ENCODE measurements at regions not wholly inside any gene's neighbourhood (a gene's known extent, or its start where the extent isn't known, plus 50 kb on each side); places are given as distances from the start of the nearest gene placed in this dataset.

DNA sequence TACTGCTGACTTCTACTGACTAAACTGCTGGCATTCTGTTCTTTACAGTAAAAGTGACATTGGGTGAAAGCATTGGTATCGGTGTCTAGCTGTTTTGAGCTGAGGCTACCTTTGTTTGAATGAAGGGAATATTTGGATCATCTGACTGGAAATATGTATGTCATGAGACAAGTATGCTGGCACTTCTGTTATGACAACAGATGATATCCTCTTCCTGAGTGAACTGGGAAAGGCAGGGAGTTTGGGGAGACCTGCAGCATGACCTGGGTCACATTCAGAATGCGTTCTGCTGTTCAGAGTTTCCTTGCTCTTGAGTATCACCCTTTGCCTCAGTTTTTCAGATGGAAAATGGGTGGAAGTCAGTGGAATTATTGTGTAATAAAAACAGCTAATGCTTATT, 81.8 kb downstream of the PLCE1 start:
- DNase-seq (no peak), ATAC-seq (no peak)
- Histone ChIP-seq H3K9me3 (no peaks in the 10 kb centered on the region), H3K4me3 (no peak overlapping the region), H3K4me1 (peaks cover 5% of the 10 kb centered on the region), H3K27me3 (no peaks in the 10 kb centered on the region), H3K27ac (no peak overlapping the region), H3K36me3 (replicated peaks in 1 of 2; ENCODE audit: insufficient read depth in 1 of 2, low read depth in 2 of 2) (no peaks in the 10 kb centered on the region)
- WGBS, 2 donors, result 95 to 97% methylated on average over 2 of the region's 2 CpGs
- TF ChIP-seq, protein P1, sequence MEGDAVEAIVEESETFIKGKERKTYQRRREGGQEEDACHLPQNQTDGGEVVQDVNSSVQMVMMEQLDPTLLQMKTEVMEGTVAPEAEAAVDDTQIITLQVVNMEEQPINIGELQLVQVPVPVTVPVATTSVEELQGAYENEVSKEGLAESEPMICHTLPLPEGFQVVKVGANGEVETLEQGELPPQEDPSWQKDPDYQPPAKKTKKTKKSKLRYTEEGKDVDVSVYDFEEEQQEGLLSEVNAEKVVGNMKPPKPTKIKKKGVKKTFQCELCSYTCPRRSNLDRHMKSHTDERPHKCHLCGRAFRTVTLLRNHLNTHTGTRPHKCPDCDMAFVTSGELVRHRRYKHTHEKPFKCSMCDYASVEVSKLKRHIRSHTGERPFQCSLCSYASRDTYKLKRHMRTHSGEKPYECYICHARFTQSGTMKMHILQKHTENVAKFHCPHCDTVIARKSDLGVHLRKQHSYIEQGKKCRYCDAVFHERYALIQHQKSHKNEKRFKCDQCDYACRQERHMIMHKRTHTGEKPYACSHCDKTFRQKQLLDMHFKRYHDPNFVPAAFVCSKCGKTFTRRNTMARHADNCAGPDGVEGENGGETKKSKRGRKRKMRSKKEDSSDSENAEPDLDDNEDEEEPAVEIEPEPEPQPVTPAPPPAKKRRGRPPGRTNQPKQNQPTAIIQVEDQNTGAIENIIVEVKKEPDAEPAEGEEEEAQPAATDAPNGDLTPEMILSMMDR (IDR thresholded peaks at IDR 0.05), result no peak
- no peak for TF ChIP-seq POLR2A (IDR thresholded peaks at IDR 0.05)
- intact Hi-C loops (cut with DNase I), result no loop called here

DNA sequence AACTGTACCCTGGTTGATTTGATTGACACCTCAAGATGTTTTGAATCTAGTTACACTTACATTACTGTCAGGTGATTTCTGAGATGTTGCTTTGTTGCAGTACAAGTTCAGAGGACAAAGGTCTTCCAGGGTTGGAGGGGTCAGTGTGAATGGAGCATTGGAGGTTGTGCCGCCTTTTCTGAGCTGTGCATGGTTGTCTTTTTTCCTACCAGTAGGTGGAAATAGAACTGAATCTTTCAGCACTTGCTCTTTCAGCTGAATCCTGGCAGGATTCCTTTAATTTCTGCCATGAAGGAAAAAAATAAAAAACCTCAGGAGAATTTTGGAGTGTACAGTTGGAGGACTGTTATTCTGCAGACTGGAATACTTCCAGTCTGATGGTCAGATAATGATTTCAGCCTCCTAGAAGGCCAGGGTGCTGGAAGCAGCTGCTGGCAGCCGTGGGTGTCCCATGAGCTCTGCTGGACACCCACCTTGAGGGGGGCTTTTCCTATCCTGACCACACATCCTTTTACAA, 82.7 kb downstream of the PLCE1 start:
- H3K9me3 ChIP-seq, result no peaks in the 10 kb centered on the region
- H3K36me3 ChIP-seq (replicated peaks in 1 of 2; ENCODE audit: insufficient read depth in 1 of 2, low read depth in 2 of 2), result no peaks in the 10 kb centered on the region
- H3K4me3 ChIP-seq, result no peak overlapping the region
- no peak overlapping the region for H3K27ac ChIP-seq
- no peaks in the 10 kb centered on the region for H3K27me3 ChIP-seq
- WGBS, 2 donors, result 24 to 50% methylated on average over 2 of the region's 2 CpGs
- intact Hi-C loops (cut with DNase I), result no loop called here
- TF ChIP-seq POLR2A (IDR thresholded peaks at IDR 0.05), result no peak
- TF ChIP-seq, protein P1 (IDR thresholded peaks at IDR 0.05), result peak in 4 of 7 experiments; percentile 32 to 40 (median 34)
- peak in 1 of 4 donors; percentile 7 for DNase-seq
- peaks cover 5% of the 10 kb centered on the region for H3K4me1 ChIP-seq
- ATAC-seq, result peak; percentile 35

DNA sequence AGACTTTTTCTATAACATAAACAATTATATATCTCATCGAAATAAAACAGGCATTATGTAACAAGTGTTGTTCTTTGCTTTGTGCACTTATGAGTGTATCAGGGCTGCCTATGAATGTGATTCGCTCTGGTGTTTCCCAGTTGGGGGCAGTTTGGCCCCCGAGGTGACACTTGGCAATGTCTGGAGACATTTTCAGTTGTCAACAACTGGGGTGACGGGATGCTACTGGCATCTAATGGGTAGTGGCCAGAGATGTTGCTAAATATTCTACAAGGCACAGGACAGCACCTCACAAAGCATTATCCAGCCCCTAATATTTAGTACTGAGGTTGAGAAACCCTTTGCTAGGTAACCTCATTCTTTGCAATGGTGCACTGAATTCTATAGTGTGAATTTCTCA, 83.3 kb downstream of the PLCE1 start:
- H3K4me1 ChIP-seq, result peaks cover 5% of the 10 kb centered on the region
- H3K4me3 ChIP-seq, result no peak overlapping the region
- TF ChIP-seq POLR2A (IDR thresholded peaks at IDR 0.05), result no peak
- TF ChIP-seq, protein P1 (IDR thresholded peaks at IDR 0.05), result no peak
- no peak for ATAC-seq
- H3K9me3 ChIP-seq, result no peaks in the 10 kb centered on the region
- no peaks in the 10 kb centered on the region for H3K36me3 ChIP-seq (replicated peaks in 1 of 2; ENCODE audit: insufficient read depth in 1 of 2, low read depth in 2 of 2)
- 72 to 74% methylated on average over 4 of the region's 4 CpGs for WGBS, 2 donors
- DNase-seq, result no peak
- H3K27ac ChIP-seq, result no peak overlapping the region
- intact Hi-C loops (cut with DNase I), result no loop called here
- no peaks in the 10 kb centered on the region for H3K27me3 ChIP-seq

DNA sequence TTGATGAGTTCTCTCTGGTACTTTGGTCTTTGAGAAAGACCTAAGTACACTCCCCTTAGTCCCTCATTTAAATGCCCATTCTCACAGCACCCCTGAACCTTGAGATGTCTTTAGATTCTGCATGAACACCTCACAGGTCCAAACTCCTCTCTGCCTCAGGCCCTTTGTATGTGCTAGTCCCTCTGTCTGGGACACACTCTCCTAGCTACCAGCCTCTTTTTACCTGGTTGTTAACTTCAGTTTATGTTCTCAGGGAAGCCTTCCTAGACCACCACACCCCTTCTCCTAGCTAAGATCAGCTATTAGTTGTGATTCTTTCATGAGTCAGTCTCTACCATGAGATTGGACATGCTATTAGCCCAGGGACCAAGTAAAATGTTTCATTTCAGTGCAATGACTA, 86.4 kb downstream of the PLCE1 start:
- intact Hi-C loops (cut with DNase I), result no loop called here
- ATAC-seq, result no peak
- TF ChIP-seq, protein P1 (IDR thresholded peaks at IDR 0.05), result no peak
- no peak for TF ChIP-seq POLR2A (IDR thresholded peaks at IDR 0.05)
- H3K36me3 ChIP-seq (replicated peaks in 1 of 2; ENCODE audit: insufficient read depth in 1 of 2, low read depth in 2 of 2), result no peaks in the 10 kb centered on the region
- H3K27ac ChIP-seq, result no peak overlapping the region
- peaks cover 5% of the 10 kb centered on the region for H3K4me1 ChIP-seq
- no peak overlapping the region for H3K4me3 ChIP-seq
- no peaks in the 10 kb centered on the region for H3K9me3 ChIP-seq
- H3K27me3 ChIP-seq, result no peaks in the 10 kb centered on the region
- no peak for DNase-seq

DNA sequence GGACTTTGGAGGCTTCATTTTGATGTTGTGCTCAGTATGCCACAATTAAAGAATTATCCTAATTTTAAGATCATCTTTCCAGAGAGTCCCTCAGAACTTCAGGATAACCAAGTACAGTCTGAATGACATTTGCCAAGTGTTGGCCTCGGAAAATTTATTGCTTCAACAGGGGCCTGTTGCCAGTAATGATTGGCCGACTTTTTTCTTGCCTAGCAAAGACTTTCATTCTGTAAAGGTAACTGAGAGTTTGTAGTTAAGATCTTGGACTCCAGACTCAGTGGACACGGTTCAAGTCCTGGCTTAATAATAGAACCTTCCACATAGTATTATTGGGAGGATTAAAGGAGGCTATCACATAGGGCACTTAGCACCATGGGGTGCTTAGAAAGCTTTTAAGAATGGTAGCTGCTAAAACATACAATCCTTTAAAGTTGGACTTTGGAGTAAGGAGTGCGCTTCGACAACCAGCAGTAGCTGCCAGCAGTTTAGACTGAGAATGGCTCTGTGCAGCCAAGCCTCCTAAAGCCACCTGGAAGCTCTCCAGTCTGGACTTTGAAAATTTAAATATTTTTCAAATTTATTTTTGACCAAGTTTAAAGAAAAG, 90.0 kb downstream of the PLCE1 start:
- ATAC-seq, result no peak
- Histone ChIP-seq H3K27me3 (no peaks in the 10 kb centered on the region), H3K9me3 (no peaks in the 10 kb centered on the region), H3K27ac (no peak overlapping the region), H3K4me1 (no peaks in the 10 kb centered on the region), H3K4me3 (no peak overlapping the region), H3K36me3 (replicated peaks in 1 of 2; ENCODE audit: insufficient read depth in 1 of 2, low read depth in 2 of 2) (no peaks in the 10 kb centered on the region)
- DNase-seq, result no peak
- TF ChIP-seq, protein P1 (IDR thresholded peaks at IDR 0.05), result no peak
- TF ChIP-seq POLR2A (IDR thresholded peaks at IDR 0.05), result no peak
- WGBS, 2 donors, result 50 to 52% methylated on average over 5 of the region's 5 CpGs
- intact Hi-C loops (cut with DNase I), result no loop called here

Data from body of pancreas (tissue), 4 donors.